Esophagus (tissue), 2 donors: ENCODE measurements at regions not wholly inside any gene's neighbourhood (a gene's known extent, or its start where the extent isn't known, plus 50 kb on each side); places are given as distances from the start of the nearest gene placed in this dataset.

ENCODE experiments used
- H3K27ac ChIP-seq, 2 donors: one replicate each; pipeline ENCODE4 v1.5.1; 2013; ENCODE audit warnings: low read depth in 2 of 2, mild to moderate bottlenecking in 2 of 2, inconsistent platforms in 1 of 2, low read length in 1 of 2, moderate library complexity in 1 of 2
- H3K27me3 ChIP-seq, 2 donors: one replicate each; pipeline ENCODE4 v1.6.1; 2013; ENCODE audit warnings: low read length in 2 of 2, control low read depth in 1 of 2, mild to moderate bottlenecking in 1 of 2; ENCODE audit not compliant: insufficient read depth in 2 of 2, control insufficient read depth in 1 of 2
- H3K36me3 ChIP-seq, 2 donors: one replicate each; pipeline ENCODE4 v1.6.1; 2013; ENCODE audit warnings: low read length in 1 of 2; ENCODE audit not compliant: control insufficient read depth in 2 of 2, insufficient read depth in 2 of 2
- H3K4me1 ChIP-seq, 2 donors: one replicate each; pipeline ENCODE4 v1.6.1; 2013; ENCODE audit warnings: low read length in 1 of 2; ENCODE audit not compliant: control insufficient read depth in 2 of 2, insufficient read depth in 2 of 2
- H3K4me3 ChIP-seq, 2 donors: one replicate each; pipeline ENCODE4 v1.5.1; 2013; ENCODE audit warnings: low read length in 2 of 2, mild to moderate bottlenecking in 2 of 2, low read depth in 1 of 2, moderate library complexity in 1 of 2
- H3K9me3 ChIP-seq, 2 donors: one replicate each; pipeline ENCODE4 v1.6.1; 2013; ENCODE audit warnings: mild to moderate bottlenecking in 2 of 2, low read depth in 1 of 2, low read length in 1 of 2, moderate library complexity in 1 of 2; ENCODE audit not compliant: control insufficient read depth in 2 of 2, insufficient read depth in 1 of 2
- WGBS, 2 donors: extraction: QIAGEN DNeasy Blood & Tissue Kit; methylation state at CpG; one replicate each; pipeline ENCODE4 v1.1.7; 2013; 5-methylcytosine and 5-hydroxymethylcytosine counted together
- donor health status: healthy with polysubstance abuse.
- donor health status: Bipolar disorder and iron deficiency.

GRCh38 chr16:64596196-64596595 is 525.7 kb downstream of the CDH11 start:
- Histone ChIP-seq H3K36me3 (no peaks in the 10 kb centered on the region), H3K27ac (no peak overlapping the region), H3K9me3 (no peaks in the 10 kb centered on the region), H3K27me3 (no peaks in the 10 kb centered on the region), H3K4me1 (no peaks in the 10 kb centered on the region), H3K4me3 (no peak overlapping the region)

GRCh38 chr16:64590513-64590912 is 531.4 kb downstream of the CDH11 start:
- Histone ChIP-seq H3K4me1 (no peaks in the 10 kb centered on the region), H3K27me3 (no peaks in the 10 kb centered on the region), H3K36me3 (no peaks in the 10 kb centered on the region), H3K27ac (no peak overlapping the region), H3K9me3 (no peaks in the 10 kb centered on the region), H3K4me3 (no peak overlapping the region)

GRCh38 chr16:64589836-64590235 is 532.0 kb downstream of the CDH11 start:
- no peaks in the 10 kb centered on the region for H3K36me3 ChIP-seq
- 77 to 80% methylated on average over 5 of the region's 5 CpGs for WGBS, 2 donors
- no peak overlapping the region for H3K4me3 ChIP-seq
- H3K9me3 ChIP-seq = no peaks in the 10 kb centered on the region
- H3K4me1 ChIP-seq = no peaks in the 10 kb centered on the region
- H3K27ac ChIP-seq = no peak overlapping the region
- H3K27me3 ChIP-seq = no peaks in the 10 kb centered on the region

- Histone ChIP-seq H3K9me3 (no peaks in the 10 kb centered on the region), H3K36me3 (no peaks in the 10 kb centered on the region), H3K4me1 (no peaks in the 10 kb centered on the region), H3K4me3 (no peak overlapping the region), H3K27me3 (no peaks in the 10 kb centered on the region), H3K27ac (no peak overlapping the region)
- WGBS, 2 donors = 26 to 30% methylated on average over 3 of the region's 3 CpGs
These were observed 535.1 kb downstream of the CDH11 start for GRCh38 chr16:64586781-64587180.

- Histone ChIP-seq H3K36me3 (no peaks in the 10 kb centered on the region), H3K27me3 (no peaks in the 10 kb centered on the region), H3K4me1 (no peaks in the 10 kb centered on the region), H3K4me3 (no peak overlapping the region), H3K27ac (no peak overlapping the region), H3K9me3 (no peaks in the 10 kb centered on the region)
These were observed 536.5 kb downstream of the CDH11 start for GRCh38 chr16:64585367-64585766.

- H3K36me3 ChIP-seq = no peaks in the 10 kb centered on the region
- no peaks in the 10 kb centered on the region for H3K4me1 ChIP-seq
- H3K27me3 ChIP-seq = no peaks in the 10 kb centered on the region
- no peak overlapping the region for H3K4me3 ChIP-seq
- 78 to 79% methylated on average over 7 of the region's 7 CpGs for WGBS, 2 donors
- H3K27ac ChIP-seq = no peak overlapping the region
- H3K9me3 ChIP-seq = no peaks in the 10 kb centered on the region
These were observed 541.3 kb downstream of the CDH11 start for GRCh38 chr16:64580558-64580957.

GRCh38 chr16:64579712-64580111 is 542.2 kb downstream of the CDH11 start:
- Histone ChIP-seq H3K27me3 (no peaks in the 10 kb centered on the region), H3K4me1 (no peaks in the 10 kb centered on the region), H3K27ac (no peak overlapping the region), H3K4me3 (no peak overlapping the region), H3K9me3 (no peaks in the 10 kb centered on the region), H3K36me3 (no peaks in the 10 kb centered on the region)
- WGBS, 2 donors = 89 to 93% methylated on average over 2 of the region's 2 CpGs

- Histone ChIP-seq H3K9me3 (no peaks in the 10 kb centered on the region), H3K27ac (no peak overlapping the region), H3K4me1 (no peaks in the 10 kb centered on the region), H3K4me3 (no peak overlapping the region), H3K36me3 (no peaks in the 10 kb centered on the region), H3K27me3 (no peaks in the 10 kb centered on the region)
- 69 to 72% methylated on average over 2 of the region's 2 CpGs for WGBS, 2 donors
These were observed 576.1 kb downstream of the CDH11 start for GRCh38 chr16:64545768-64546167.

GRCh38 chr16:64544859-64545258 is 577.0 kb downstream of the CDH11 start:
- Histone ChIP-seq H3K27me3 (no peaks in the 10 kb centered on the region), H3K4me3 (no peak overlapping the region), H3K27ac (no peak overlapping the region), H3K36me3 (no peaks in the 10 kb centered on the region), H3K4me1 (no peaks in the 10 kb centered on the region), H3K9me3 (no peaks in the 10 kb centered on the region)
- WGBS, 2 donors = 51 to 59% methylated on average over 1 of the region's 1 CpG

GRCh38 chr16:64543441-64543840 is 578.4 kb downstream of the CDH11 start:
- Histone ChIP-seq H3K4me3 (no peak overlapping the region), H3K27ac (no peak overlapping the region), H3K27me3 (no peaks in the 10 kb centered on the region), H3K9me3 (no peaks in the 10 kb centered on the region), H3K4me1 (no peaks in the 10 kb centered on the region), H3K36me3 (no peaks in the 10 kb centered on the region)
- 77 to 85% methylated on average over 4 of the region's 4 CpGs for WGBS, 2 donors
